Testis (tissue), 2 donors: ENCODE measurements at regions not wholly inside any gene's neighbourhood (a gene's known extent, or its start where the extent isn't known, plus 50 kb on each side); places are given as distances from the start of the nearest gene placed in this dataset.
A peak's percentile ranks its signal among the peaks of the same experiment; 100 is the strongest.

Experiments used
- DNase-seq: peaks from one replicate; pipeline ENCODE4 v3.0.0-alpha.2; 2019
- H3K27ac ChIP-seq, 2 donors: fragments of 200-600 bp; sonication (generic); one replicate each; pipeline ENCODE4 v1.5.1; 2019
- H3K27me3 ChIP-seq: fragments of 200-600 bp; sonication (generic); one replicate; pipeline ENCODE4 v1.5.1; 2019
- H3K36me3 ChIP-seq: fragments of 200-600 bp; sonication (generic); one replicate; pipeline ENCODE4 v1.5.1; 2017; ENCODE audit warnings: low read depth; ENCODE audit errors: missing control alignments
- H3K4me1 ChIP-seq: fragments of 200-600 bp; sonication (generic); one replicate; pipeline ENCODE4 v1.5.1; 2019
- H3K4me3 ChIP-seq, 2 donors: fragments of 200-600 bp; sonication (generic); one replicate each; pipeline ENCODE4 v1.5.1; 2017 to 2019
- H3K9me3 ChIP-seq: fragments of 200-600 bp; sonication (generic); one replicate; pipeline ENCODE4 v1.5.1; 2017
- POLR2A ChIP-seq: fragments of 450-650 bp; IDR thresholded peaks from one replicate; pipeline ENCODE4 v1.6.1; 2017; ENCODE audit warnings: antibody characterized with exemption, mild to moderate bottlenecking, moderate library complexity
- WGBS, 2 donors: methylation state at CpG; one replicate each; pipeline ENCODE4 v1.1.5; 2018; 5-methylcytosine and 5-hydroxymethylcytosine counted together
- intact Hi-C: fragments of 100-400 bp; cut with DNase I; formaldehyde crosslinking; loops from one replicate; pipeline ENCODE4 v1.15.1; 2023; ENCODE audit warnings: low total_unique reads
- TF ChIP-seq, protein P1 (sequence below), 3 experiments: fragments of 450-650 bp in 2 of 3; fragments of 200-600 bp in 1 of 3; sonication (generic) in 1 of 3; IDR thresholded peaks; one replicate each; pipeline ENCODE4 v1.5.1; 2016 to 2019; ENCODE audit warnings: antibody characterized with exemption in 3 of 3, mild to moderate bottlenecking in 2 of 3, moderate library complexity in 1 of 3

DNA sequence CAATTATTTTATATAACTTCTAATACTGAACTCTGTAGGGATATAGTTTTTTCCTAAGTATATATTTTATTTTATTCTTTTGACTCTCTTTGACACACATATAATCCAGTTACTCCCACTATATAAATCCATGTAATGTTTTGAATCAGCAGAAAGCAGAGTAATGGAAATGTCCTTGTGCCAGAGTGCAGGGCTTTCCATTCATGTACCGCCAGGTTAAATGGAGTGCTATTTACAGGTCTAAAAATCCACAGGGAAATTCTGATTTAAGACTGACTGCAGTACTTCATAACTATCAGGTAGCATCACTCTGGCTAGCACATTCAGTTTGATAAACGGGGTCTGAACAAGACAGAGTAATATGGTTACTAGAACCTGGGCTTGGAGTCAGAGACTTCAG lies 626.8 kb downstream of the COL12A1 start:
- Histone ChIP-seq H3K9me3 (no peaks in the 10 kb centered on the region), H3K27ac (no peak overlapping the region), H3K27me3 (no peaks in the 10 kb centered on the region), H3K36me3 (no peaks in the 10 kb centered on the region), H3K4me3 (no peak overlapping the region), H3K4me1 (no peaks in the 10 kb centered on the region)
- TF ChIP-seq POLR2A = no peak
- TF ChIP-seq, protein P1, sequence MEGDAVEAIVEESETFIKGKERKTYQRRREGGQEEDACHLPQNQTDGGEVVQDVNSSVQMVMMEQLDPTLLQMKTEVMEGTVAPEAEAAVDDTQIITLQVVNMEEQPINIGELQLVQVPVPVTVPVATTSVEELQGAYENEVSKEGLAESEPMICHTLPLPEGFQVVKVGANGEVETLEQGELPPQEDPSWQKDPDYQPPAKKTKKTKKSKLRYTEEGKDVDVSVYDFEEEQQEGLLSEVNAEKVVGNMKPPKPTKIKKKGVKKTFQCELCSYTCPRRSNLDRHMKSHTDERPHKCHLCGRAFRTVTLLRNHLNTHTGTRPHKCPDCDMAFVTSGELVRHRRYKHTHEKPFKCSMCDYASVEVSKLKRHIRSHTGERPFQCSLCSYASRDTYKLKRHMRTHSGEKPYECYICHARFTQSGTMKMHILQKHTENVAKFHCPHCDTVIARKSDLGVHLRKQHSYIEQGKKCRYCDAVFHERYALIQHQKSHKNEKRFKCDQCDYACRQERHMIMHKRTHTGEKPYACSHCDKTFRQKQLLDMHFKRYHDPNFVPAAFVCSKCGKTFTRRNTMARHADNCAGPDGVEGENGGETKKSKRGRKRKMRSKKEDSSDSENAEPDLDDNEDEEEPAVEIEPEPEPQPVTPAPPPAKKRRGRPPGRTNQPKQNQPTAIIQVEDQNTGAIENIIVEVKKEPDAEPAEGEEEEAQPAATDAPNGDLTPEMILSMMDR (IDR thresholded peaks at IDR 0.05) = no peak
- WGBS, 2 donors = 89 to 95% methylated on average over 2 of the region's 2 CpGs
- no peak for DNase-seq
- intact Hi-C loops = no loop called here

DNA sequence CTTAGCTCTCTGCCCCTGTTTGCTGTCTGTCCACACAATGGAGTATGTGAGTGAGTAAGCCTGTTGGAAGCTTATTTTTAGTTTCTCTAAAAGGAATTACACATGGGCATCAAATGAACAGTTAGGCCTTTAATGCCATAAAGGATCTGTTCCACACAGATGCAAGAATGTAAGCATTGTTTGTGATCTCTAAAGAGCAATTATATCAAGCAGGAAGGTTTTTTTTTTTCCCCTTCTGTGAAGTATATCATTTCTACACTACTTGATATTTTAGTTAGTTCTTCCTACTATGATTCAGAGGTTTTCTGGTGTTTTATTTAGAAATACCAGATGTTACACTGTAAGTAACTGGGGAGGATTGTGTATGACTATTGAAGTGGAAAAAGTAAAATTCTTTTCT lies 627.5 kb downstream of the COL12A1 start:
- Histone ChIP-seq H3K36me3 (no peaks in the 10 kb centered on the region), H3K27ac (no peak overlapping the region), H3K9me3 (no peaks in the 10 kb centered on the region), H3K27me3 (no peaks in the 10 kb centered on the region), H3K4me1 (no peaks in the 10 kb centered on the region), H3K4me3 (no peak overlapping the region)
- no peak for DNase-seq
- intact Hi-C loops = no loop called here
- TF ChIP-seq POLR2A = no peak
- TF ChIP-seq, protein P1 (IDR thresholded peaks at IDR 0.05) = no peak

DNA sequence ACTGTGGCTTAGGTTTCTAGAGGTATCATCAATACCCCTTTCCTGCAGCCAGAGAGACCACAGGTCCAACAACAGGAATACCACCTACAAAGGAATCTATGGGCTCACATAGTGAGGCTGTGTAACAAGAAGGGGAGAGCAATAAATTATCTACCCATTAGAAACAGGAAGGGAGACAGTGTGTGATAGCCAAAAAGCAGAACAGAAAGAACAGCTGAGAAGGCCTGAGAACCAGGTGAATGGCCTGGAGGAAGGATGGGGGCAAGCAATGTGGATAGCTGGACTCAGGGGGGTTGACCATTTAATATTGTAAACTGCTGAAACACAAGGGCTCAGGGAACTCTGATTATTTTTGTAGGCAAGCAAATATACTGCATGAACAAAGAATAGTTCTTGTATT lies 628.2 kb downstream of the COL12A1 start:
- Histone ChIP-seq H3K36me3 (no peaks in the 10 kb centered on the region), H3K9me3 (no peaks in the 10 kb centered on the region), H3K4me1 (no peaks in the 10 kb centered on the region), H3K27ac (no peak overlapping the region), H3K4me3 (no peak overlapping the region), H3K27me3 (no peaks in the 10 kb centered on the region)
- intact Hi-C loops = no loop called here
- TF ChIP-seq, protein P1 (IDR thresholded peaks at IDR 0.05) = no peak
- TF ChIP-seq POLR2A = no peak
- no peak for DNase-seq

DNA sequence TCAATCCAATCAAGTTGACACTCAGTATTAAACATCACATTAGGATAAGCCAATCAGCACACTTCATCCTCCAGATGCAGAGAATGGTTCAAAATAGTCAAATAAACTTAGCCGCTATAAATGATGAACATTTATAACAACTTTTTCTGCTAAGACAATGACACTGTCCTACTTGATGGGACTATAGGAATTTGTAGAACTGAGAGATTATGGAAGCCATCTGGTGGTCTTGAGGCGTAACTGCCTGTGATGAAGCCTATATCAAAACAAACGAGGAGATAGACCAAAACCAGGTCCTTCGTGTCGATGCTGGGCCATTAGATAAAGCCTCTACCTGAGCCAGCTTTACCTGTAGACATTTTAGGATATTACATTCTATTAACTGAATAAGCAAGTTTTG lies 631.1 kb downstream of the COL12A1 start:
- Histone ChIP-seq H3K4me1 (no peaks in the 10 kb centered on the region), H3K4me3 (no peak overlapping the region), H3K36me3 (no peaks in the 10 kb centered on the region), H3K27me3 (no peaks in the 10 kb centered on the region), H3K27ac (no peak overlapping the region), H3K9me3 (no peaks in the 10 kb centered on the region)
- DNase-seq = no peak
- no peak for TF ChIP-seq POLR2A
- 63 to 71% methylated on average over 5 of the region's 5 CpGs for WGBS, 2 donors
- intact Hi-C loops = no loop called here

DNA sequence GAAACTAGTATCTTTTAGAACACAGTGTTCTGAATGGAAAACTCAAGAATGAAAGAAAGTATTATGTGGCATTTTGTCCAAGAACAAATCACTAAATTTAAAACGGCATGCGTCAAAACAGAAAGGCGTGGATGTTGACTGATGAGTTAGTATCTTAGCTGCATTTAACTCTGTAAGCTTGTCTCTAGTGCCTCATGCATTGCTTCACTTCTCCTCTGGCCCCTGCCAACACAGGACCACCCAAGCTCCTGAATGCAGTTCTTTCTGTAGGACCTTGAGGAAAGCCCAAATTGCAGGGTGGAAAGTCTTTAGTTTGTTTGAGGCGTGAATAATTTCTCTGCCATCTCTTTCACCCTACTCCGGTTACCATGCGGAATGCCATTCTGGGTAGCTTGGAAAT lies 632.2 kb downstream of the COL12A1 start:
- no peaks in the 10 kb centered on the region for H3K4me1 ChIP-seq
- peak; percentile 20 for DNase-seq
- TF ChIP-seq POLR2A = no peak
- TF ChIP-seq, protein P1 (IDR thresholded peaks at IDR 0.05) = no peak
- WGBS, 2 donors = 40 to 47% methylated on average over 6 of the region's 6 CpGs
- no peaks in the 10 kb centered on the region for H3K27me3 ChIP-seq
- no peak overlapping the region for H3K27ac ChIP-seq
- no peaks in the 10 kb centered on the region for H3K36me3 ChIP-seq
- H3K4me3 ChIP-seq = no peak overlapping the region
- no peaks in the 10 kb centered on the region for H3K9me3 ChIP-seq
- intact Hi-C loops = no loop called here
